ENCODE measurements at regions not wholly inside any gene's neighbourhood (a gene's known extent, or its start where the extent isn't known, plus 50 kb on each side); places are given as distances from the start of the nearest gene placed in this dataset.

GRCh38 chr2:240217431-240218301, 77.2 kb upstream of the OTOS start:
- DNase-seq = peak in 3 of 5 donors; percentile 12 to 15 (median 15)
- intact Hi-C loops (cut with DNase I) = no loop called here

GRCh38 chr2:240219208-240219890, 78.9 kb upstream of the OTOS start:
- Histone ChIP-seq H3K4me1 (ENCODE audit: insufficient read depth) (no peaks in the 10 kb centered on the region), H3K9me3 (no peaks in the 10 kb centered on the region), H3K36me3 (no peaks in the 10 kb centered on the region), H3K27me3 (no peaks in the 10 kb centered on the region), H3K4me3 (no peak overlapping the region), H3K27ac (no peak overlapping the region)
- TF ChIP-seq CTCF (IDR thresholded peaks at IDR 0.05) (no peak), EP300 (IDR thresholded peaks at IDR 0.05) (no peak), POLR2A (IDR thresholded peaks at IDR 0.05) (no peak)
- intact Hi-C loops (cut with DNase I) = no loop called here
- 72 to 78% (median 76%) methylated on average over 16 of the region's 16 CpGs for WGBS, 3 donors
- peak in 1 of 5 donors; percentile 9 for DNase-seq

More at GRCh38 chr2:240217431-240218301, 77.2 kb upstream of the OTOS start:
- Histone ChIP-seq H3K36me3 (no peaks in the 10 kb centered on the region), H3K27me3 (no peaks in the 10 kb centered on the region), H3K9me3 (no peaks in the 10 kb centered on the region), H3K4me3 (no peak overlapping the region), H3K4me1 (ENCODE audit: insufficient read depth) (no peaks in the 10 kb centered on the region), H3K27ac (no peak overlapping the region)
- 79 to 87% (median 85%) methylated on average over 20 of the region's 20 CpGs for whole genome bisulfite sequencing, 3 donors
- no peak for TF ChIP-seq POLR2A (IDR thresholded peaks at IDR 0.05)
- no peak for TF ChIP-seq CTCF (IDR thresholded peaks at IDR 0.05)
- TF ChIP-seq EP300 (IDR thresholded peaks at IDR 0.05) = no peak

GRCh38 chr2:240220371-240220770, 79.9 kb upstream of the OTOS start:
- Histone ChIP-seq H3K4me3 (no peak overlapping the region), H3K4me1 (ENCODE audit: insufficient read depth) (no peaks in the 10 kb centered on the region), H3K27me3 (no peaks in the 10 kb centered on the region), H3K27ac (no peak overlapping the region), H3K36me3 (no peaks in the 10 kb centered on the region), H3K9me3 (no peaks in the 10 kb centered on the region)
- peak in 1 of 5 donors; percentile 4 for DNase-seq
- intact Hi-C loops (cut with DNase I) = no loop called here
- WGBS, 3 donors = 23 to 45% (median 33%) methylated on average over 3 of the region's 3 CpGs
- TF ChIP-seq EP300 (IDR thresholded peaks at IDR 0.05) (no peak), CTCF (IDR thresholded peaks at IDR 0.05) (no peak), POLR2A (IDR thresholded peaks at IDR 0.05) (no peak)

- Histone ChIP-seq H3K4me3 (no peak overlapping the region), H3K27me3 (no peaks in the 10 kb centered on the region), H3K36me3 (no peaks in the 10 kb centered on the region), H3K9me3 (no peaks in the 10 kb centered on the region), H3K4me1 (ENCODE audit: insufficient read depth) (no peaks in the 10 kb centered on the region), H3K27ac (no peak overlapping the region)
- intact Hi-C loops (cut with DNase I) = no loop called here
- no peak for DNase-seq
- no peak for TF ChIP-seq EP300 (IDR thresholded peaks at IDR 0.05)
- TF ChIP-seq POLR2A (IDR thresholded peaks at IDR 0.05) = no peak
- TF ChIP-seq CTCF (IDR thresholded peaks at IDR 0.05) = no peak
- 79 to 82% (median 80%) methylated on average over 7 of the region's 7 CpGs for WGBS, 3 donors
Observed at GRCh38 chr2:240223631-240224030, 83.2 kb upstream of the OTOS start.
